ENCODE measurements at regions not wholly inside any gene's neighbourhood (a gene's known extent, or its start where the extent isn't known, plus 50 kb on each side); places are given as distances from the start of the nearest gene placed in this dataset.

DNA sequence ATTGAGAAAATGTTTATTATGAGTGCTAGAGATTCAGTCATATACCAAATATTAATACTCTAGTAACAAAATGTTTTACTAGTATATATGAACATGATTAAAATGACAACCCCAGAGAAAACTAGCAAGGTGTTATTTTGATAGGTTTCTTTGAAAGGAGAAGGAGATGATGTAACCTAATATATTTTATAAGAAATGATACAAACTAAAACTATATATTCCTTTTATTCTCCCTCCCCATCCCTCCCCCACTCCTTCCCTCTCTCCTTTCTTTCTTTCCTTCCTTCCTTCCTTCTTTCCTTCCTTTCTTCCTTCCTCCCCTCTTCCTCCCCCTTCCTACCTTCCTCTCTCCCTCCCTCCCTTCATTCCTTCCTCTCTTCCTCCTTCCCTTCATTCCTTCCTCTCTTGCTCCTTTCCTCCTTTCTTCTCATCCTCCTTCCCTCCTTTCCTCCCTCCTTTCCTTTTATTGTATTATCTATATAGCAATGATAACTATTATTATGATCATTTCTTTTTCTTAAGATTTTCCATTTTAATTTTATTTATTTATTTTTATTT lies 215.3 kb upstream of the MEF2C start:
- Histone ChIP-seq H3K4me3 (replicated peaks; ENCODE audit: insufficient read depth, low read length) (no peak overlapping the region), H3K27ac (replicated peaks) (no peak overlapping the region), H3K27me3 (ENCODE audit: insufficient read depth, poor library complexity, severe bottlenecking) (no peaks in the 10 kb centered on the region)
- DNase-seq (ENCODE audit: low read depth in 1 of 2, low spot score in 1 of 2): no peak
- TF ChIP-seq, protein P1, sequence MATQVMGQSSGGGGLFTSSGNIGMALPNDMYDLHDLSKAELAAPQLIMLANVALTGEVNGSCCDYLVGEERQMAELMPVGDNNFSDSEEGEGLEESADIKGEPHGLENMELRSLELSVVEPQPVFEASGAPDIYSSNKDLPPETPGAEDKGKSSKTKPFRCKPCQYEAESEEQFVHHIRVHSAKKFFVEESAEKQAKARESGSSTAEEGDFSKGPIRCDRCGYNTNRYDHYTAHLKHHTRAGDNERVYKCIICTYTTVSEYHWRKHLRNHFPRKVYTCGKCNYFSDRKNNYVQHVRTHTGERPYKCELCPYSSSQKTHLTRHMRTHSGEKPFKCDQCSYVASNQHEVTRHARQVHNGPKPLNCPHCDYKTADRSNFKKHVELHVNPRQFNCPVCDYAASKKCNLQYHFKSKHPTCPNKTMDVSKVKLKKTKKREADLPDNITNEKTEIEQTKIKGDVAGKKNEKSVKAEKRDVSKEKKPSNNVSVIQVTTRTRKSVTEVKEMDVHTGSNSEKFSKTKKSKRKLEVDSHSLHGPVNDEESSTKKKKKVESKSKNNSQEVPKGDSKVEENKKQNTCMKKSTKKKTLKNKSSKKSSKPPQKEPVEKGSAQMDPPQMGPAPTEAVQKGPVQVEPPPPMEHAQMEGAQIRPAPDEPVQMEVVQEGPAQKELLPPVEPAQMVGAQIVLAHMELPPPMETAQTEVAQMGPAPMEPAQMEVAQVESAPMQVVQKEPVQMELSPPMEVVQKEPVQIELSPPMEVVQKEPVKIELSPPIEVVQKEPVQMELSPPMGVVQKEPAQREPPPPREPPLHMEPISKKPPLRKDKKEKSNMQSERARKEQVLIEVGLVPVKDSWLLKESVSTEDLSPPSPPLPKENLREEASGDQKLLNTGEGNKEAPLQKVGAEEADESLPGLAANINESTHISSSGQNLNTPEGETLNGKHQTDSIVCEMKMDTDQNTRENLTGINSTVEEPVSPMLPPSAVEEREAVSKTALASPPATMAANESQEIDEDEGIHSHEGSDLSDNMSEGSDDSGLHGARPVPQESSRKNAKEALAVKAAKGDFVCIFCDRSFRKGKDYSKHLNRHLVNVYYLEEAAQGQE (IDR thresholded peaks at IDR 0.05; ENCODE audit: insufficient replicate concordance, low read depth): no peak
- TF ChIP-seq SPI1 (IDR thresholded peaks at IDR 0.05; ENCODE audit: borderline replicate concordance, low read depth): no peak
- TF ChIP-seq, protein P2, sequence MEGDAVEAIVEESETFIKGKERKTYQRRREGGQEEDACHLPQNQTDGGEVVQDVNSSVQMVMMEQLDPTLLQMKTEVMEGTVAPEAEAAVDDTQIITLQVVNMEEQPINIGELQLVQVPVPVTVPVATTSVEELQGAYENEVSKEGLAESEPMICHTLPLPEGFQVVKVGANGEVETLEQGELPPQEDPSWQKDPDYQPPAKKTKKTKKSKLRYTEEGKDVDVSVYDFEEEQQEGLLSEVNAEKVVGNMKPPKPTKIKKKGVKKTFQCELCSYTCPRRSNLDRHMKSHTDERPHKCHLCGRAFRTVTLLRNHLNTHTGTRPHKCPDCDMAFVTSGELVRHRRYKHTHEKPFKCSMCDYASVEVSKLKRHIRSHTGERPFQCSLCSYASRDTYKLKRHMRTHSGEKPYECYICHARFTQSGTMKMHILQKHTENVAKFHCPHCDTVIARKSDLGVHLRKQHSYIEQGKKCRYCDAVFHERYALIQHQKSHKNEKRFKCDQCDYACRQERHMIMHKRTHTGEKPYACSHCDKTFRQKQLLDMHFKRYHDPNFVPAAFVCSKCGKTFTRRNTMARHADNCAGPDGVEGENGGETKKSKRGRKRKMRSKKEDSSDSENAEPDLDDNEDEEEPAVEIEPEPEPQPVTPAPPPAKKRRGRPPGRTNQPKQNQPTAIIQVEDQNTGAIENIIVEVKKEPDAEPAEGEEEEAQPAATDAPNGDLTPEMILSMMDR (IDR thresholded peaks at IDR 0.05; ENCODE audit: insufficient read depth, low read length): no peak
- no peak for TF ChIP-seq POLR2AphosphoS5 (IDR thresholded peaks at IDR 0.05; ENCODE audit: low read depth)
- no peak for TF ChIP-seq GABPA (IDR thresholded peaks at IDR 0.05; ENCODE audit: low read depth)

DNA sequence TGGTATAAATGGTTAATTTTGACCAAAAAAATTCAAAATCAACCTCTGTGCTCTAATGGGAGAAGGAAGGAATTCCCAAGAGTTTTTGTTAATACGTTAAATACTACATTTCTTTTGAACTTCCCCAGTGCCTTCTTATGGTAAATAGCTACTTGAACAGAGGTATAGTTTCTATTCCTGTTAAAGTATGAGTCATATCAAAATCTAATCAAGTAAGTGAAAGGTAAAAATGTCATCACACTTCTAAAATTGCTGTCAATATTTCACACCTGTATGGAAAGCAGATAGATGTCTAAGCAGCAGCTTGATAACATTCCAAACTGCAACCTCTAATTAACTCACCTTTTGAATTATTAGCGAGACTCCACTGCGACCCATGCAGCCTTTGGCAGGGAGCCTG lies 214.1 kb upstream of the MEF2C start:
- no peak for TF ChIP-seq GABPA (IDR thresholded peaks at IDR 0.05; ENCODE audit: low read depth)
- TF ChIP-seq POLR2AphosphoS5 (IDR thresholded peaks at IDR 0.05; ENCODE audit: low read depth): no peak
- no peak for TF ChIP-seq SPI1 (IDR thresholded peaks at IDR 0.05; ENCODE audit: borderline replicate concordance, low read depth)
- TF ChIP-seq, protein P1 (IDR thresholded peaks at IDR 0.05; ENCODE audit: insufficient replicate concordance, low read depth): no peak
- TF ChIP-seq, protein P2 (IDR thresholded peaks at IDR 0.05; ENCODE audit: insufficient read depth, low read length): no peak
- Histone ChIP-seq H3K27me3 (ENCODE audit: insufficient read depth, poor library complexity, severe bottlenecking) (no peaks in the 10 kb centered on the region), H3K4me3 (replicated peaks; ENCODE audit: insufficient read depth, low read length) (no peak overlapping the region), H3K27ac (replicated peaks) (no peak overlapping the region)
- no peak for DNase-seq (ENCODE audit: low read depth in 1 of 2, low spot score in 1 of 2)

DNA sequence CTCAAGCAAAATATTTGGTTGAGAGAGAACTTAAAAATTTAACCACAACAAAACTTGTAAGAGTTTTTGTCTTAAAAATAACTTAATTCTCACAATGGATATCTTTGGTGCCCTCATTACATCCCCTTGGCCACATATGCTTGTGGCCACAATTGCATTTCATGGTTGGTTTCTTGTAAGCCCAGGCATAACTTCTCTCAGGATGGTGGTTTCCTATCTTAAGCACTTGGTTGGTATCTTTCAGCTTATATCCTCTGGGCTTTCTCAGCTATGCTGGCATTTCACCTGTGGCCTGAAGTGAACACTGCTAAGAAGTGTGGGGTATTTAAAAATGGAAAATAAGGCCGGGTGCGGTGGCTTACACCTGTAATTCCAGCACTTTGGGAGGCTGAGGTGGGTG lies 212.4 kb upstream of the MEF2C start:
- TF ChIP-seq, protein P2 (IDR thresholded peaks at IDR 0.05; ENCODE audit: insufficient read depth, low read length): no peak
- TF ChIP-seq POLR2AphosphoS5 (IDR thresholded peaks at IDR 0.05; ENCODE audit: low read depth): no peak
- no peak for TF ChIP-seq GABPA (IDR thresholded peaks at IDR 0.05; ENCODE audit: low read depth)
- TF ChIP-seq SPI1 (IDR thresholded peaks at IDR 0.05; ENCODE audit: borderline replicate concordance, low read depth): no peak
- TF ChIP-seq, protein P1 (IDR thresholded peaks at IDR 0.05; ENCODE audit: insufficient replicate concordance, low read depth): no peak
- no peaks in the 10 kb centered on the region for H3K27me3 ChIP-seq (ENCODE audit: insufficient read depth, poor library complexity, severe bottlenecking)
- H3K4me3 ChIP-seq (replicated peaks; ENCODE audit: insufficient read depth, low read length): no peak overlapping the region

More for the DNA sequence above, 212.4 kb upstream of the MEF2C start:
- H3K27ac ChIP-seq (replicated peaks): no peak overlapping the region
- DNase-seq (ENCODE audit: low read depth in 1 of 2, low spot score in 1 of 2): no peak
